ENCODE measurements at regions not wholly inside any gene's neighbourhood (a gene's known extent, or its start where the extent isn't known, plus 50 kb on each side); places are given as distances from the start of the nearest gene placed in this dataset.

DNA sequence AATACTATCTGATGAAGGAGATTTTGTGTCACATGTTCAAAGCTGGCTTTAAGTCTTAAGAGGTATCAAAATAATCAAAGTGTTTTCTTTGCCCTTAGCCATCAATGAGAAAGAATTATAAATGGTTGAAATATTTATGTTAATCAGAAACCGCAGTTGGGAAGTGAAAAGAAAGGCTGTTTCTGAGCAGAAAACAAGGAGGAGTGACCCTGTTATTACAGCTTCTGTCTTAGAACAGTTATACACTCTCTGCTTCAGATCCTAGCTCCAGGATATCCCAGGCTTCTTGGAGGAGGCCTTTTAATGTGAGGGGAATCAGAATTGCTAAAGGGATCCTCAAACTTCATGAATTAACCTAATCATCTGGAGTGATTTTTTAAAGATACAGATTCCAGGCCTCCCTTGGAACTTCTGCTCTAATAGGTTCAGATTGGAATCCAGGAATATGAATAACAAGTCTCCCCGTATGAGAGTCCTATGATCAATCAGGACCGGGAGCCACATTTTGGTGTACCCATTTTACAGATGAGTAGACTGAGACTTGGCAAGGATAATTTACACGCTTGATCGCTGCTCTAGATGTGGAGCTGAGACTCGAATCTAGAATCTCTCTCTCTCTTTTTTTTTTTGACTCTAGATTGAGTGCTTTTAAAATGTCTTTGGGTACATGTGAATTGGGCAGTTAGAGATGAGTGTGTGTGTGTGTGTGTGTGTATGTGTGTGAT is 50.8 kb upstream of the JAG1 start:
- DNase-seq = no peak
- Mint-ChIP-seq H3K27me3 (no peaks in the 10 kb centered on the region), H3K4me1 (no peaks in the 10 kb centered on the region), H3K9me3 (no peaks in the 10 kb centered on the region), H3K27ac (no peak overlapping the region), H3K36me3 (no peaks in the 10 kb centered on the region), H3K4me3 (no peak overlapping the region)
- CTCF ChIA-PET = no interaction called here

DNA sequence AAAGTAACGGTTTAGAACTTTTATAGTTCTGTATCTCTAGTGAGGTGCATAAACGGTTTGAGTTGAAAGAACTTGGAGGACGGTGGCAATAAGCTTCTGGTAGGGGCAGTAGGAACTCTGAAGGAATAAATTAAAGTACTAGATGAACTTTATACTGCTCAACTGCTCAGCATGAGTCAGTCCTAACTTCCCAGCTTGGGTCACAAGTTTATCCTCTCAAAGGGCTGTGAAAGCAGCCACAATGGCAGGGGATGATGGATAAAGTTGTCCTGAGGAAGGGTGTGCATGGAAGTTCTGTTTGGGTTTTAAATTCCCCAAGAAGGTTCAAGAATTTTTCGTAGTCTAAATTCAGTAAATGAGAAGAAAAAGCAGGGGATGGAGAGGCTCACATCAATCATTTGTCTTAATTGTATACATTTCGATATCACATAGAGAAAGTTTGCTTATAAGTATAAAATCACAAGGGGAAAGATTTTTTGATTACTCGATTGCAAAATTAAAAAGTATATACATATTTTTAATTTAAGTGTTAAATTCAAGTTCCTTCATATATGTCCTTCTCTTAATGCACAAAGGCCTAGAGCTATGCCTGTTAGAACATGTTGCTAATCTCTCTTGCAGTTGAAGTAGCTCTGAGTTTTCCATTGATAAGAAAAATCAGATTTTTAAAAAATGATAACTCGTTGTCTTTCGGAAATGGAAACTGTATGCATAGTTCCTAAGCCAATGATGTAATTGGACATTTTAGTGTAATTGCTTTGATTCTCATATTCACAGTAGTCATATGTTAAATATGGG is 55.3 kb upstream of the JAG1 start:
- H3K4me1 Mint-ChIP-seq = no peaks in the 10 kb centered on the region
- H3K27me3 Mint-ChIP-seq = no peaks in the 10 kb centered on the region
- H3K27ac Mint-ChIP-seq = no peak overlapping the region
- DNase-seq = no peak
- CTCF ChIA-PET = interaction anchor here (0.6 kb wide), 1 partner anchor 592 kb away, joined by 3 read pairs; no protein-coding TSS in a partner anchor
- H3K9me3 Mint-ChIP-seq = no peaks in the 10 kb centered on the region
- H3K36me3 Mint-ChIP-seq = no peaks in the 10 kb centered on the region
- no peak overlapping the region for H3K4me3 Mint-ChIP-seq

DNA sequence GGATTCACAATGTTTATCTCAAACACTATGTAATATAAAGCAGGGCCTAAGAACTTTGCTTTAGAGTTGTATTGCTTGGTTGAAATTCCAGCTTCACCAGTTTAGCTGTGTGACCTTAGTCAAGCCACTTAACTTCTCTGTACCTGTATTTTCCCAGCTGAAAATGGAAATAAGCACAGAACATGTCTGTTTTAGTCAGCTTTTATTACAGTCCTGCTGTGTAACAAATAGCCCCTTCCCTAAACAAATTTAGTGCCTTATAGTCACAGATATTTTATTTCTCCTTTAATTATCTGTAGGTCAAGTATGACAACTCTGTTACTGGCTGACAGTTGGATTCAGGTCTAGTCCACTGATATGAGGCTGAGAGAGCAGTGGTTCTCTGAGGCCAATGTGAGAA is 56.0 kb upstream of the JAG1 start:
- H3K27ac Mint-ChIP-seq = no peak overlapping the region
- CTCF ChIA-PET = no interaction called here
- H3K9me3 Mint-ChIP-seq = no peaks in the 10 kb centered on the region
- no peaks in the 10 kb centered on the region for H3K4me1 Mint-ChIP-seq
- H3K4me3 Mint-ChIP-seq = no peak overlapping the region
- no peaks in the 10 kb centered on the region for H3K27me3 Mint-ChIP-seq
- DNase-seq = no peak
- H3K36me3 Mint-ChIP-seq = no peaks in the 10 kb centered on the region

DNA sequence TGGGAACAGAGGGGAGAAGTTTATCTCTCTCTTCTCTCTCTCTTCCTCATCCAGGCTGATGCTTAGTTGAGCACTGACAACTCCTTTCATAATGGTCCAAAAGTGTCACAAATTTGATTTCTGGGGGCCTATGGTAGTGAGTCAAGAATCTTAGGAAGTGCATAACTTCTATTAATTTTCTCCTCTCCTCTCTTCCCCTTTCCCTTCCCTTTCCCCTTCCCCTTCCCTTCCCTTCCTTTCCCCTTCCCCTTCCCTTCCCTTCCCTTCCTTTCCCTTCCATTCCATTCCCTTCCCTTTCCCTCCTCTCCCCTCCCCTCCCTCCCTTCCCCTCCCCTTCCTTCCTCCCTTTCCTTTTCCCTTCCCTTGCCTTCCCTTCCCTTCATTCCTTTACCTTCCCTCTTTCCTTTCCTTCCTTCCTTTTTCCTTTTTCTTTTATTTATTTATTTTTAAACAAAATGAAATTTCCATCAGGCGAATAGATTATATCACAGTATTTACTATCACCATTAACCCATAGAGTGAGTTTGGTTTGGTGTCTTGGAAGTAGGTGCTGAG is 56.9 kb upstream of the JAG1 start:
- H3K27ac Mint-ChIP-seq = no peak overlapping the region

DNA sequence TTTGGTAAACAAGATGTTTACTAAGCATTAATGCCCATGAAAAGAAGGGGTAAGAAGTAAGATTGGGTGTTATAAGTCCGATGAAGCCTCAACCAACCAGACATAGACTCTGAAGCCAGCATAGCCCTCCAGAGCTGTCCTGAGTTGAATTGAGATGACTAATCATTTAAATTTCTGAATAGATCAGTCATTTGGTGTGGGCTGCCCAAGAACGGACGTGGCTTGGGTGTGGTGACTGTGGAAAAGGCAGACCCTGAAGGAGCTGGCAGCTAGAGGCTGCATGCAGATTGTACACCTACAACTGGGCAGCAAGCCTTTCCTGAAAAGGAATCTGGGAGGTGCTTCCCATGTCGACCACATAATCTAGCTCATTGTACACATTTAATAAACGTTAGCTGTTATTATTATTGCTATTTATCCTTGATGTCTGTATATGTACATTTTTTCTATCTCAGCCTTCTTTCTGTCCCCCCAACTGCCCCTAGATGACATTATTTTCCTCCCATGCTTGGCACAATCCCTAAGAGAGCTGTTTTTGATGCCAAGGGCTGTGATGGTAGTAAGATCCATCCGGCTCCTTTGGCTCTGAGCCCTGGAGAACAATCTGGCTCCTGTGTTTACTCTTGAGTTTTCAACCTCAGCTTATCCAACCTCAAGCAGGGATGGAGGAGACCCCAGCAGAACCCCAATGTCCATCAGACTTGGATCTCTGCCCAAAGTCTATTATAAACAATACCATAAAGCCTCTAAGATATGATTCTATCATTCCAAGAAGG is 57.6 kb upstream of the JAG1 start:
- Mint-ChIP-seq H3K4me1 (no peaks in the 10 kb centered on the region), H3K27me3 (no peaks in the 10 kb centered on the region), H3K4me3 (no peak overlapping the region), H3K36me3 (no peaks in the 10 kb centered on the region), H3K9me3 (peaks cover under 1% of the 10 kb centered on the region), H3K27ac (no peak overlapping the region)
- CTCF ChIA-PET = no interaction called here
- DNase-seq = no peak

More for the DNA sequence above, 56.9 kb upstream of the JAG1 start:
- no peaks in the 10 kb centered on the region for H3K27me3 Mint-ChIP-seq
- CTCF ChIA-PET = no interaction called here
- H3K9me3 Mint-ChIP-seq = no peaks in the 10 kb centered on the region
- H3K36me3 Mint-ChIP-seq = no peaks in the 10 kb centered on the region
- no peaks in the 10 kb centered on the region for H3K4me1 Mint-ChIP-seq
- H3K4me3 Mint-ChIP-seq = no peak overlapping the region
- DNase-seq = no peak

DNA sequence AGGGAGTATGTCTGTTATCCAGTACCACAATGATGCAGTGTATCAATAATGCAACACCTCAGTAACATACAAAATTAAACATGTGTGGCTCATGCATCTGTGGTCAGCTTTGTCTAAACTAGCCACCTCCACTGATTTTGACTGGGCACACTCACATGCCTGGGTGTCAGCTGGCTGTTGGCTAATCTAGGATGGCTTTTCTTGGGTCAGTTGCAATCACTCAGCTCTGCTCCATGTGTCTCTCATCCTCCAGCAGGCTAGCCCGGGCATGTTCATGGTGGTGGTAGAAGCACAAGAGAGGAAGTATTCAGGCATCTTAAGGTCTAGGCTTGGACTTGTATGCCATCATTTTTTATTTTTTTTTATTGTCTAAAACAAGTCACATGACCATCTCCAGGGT is 59.3 kb upstream of the JAG1 start:
- Mint-ChIP-seq H3K36me3 (no peaks in the 10 kb centered on the region), H3K27me3 (no peaks in the 10 kb centered on the region), H3K27ac (no peak overlapping the region), H3K4me3 (no peak overlapping the region), H3K4me1 (no peaks in the 10 kb centered on the region), H3K9me3 (peaks cover 1% of the 10 kb centered on the region)
- DNase-seq = no peak
- CTCF ChIA-PET = no interaction called here

DNA sequence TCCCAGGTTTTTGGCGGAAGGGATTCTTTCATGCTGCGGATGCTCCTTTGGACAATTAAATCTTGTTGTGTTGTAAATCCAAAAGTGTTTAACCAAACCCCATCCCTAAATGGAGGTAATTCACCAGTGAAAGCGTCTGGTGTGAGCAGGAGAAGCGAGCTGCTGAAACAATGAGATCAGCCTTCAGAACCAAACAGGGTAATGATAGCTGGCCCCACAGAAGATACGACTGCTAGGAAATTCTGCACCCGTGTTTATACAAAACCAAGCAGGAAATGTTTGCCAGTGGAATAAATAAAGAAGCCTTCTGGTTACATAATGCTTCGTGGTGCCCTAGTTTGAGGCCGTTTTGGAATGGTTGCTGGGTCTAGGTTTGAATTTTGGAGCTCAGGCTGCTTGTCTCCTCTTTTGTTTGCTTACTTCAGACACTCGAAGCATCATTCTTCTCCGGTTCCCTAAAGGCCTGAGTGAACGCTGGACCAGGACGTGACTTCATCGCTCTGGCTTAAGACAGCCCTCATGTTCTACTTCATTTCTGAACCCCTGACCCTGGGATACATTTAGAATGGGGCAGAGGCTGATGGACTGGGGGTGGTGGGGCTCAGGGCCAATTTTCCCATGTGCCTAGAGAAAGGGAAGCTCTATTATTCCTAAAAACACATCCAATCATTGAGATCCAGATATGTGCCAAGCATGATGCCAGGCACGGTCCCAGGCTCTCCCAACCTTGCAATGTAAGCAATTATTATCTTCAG is 61.6 kb upstream of the JAG1 start:
- H3K27ac Mint-ChIP-seq = no peak overlapping the region
- no peak overlapping the region for H3K4me3 Mint-ChIP-seq
- CTCF ChIA-PET = interaction anchor here (0.6 kb wide), 1 partner anchor 81 kb away, joined by 3 read pairs; no protein-coding TSS in a partner anchor
- DNase-seq = no peak
- H3K4me1 Mint-ChIP-seq = no peaks in the 10 kb centered on the region
- H3K36me3 Mint-ChIP-seq = no peaks in the 10 kb centered on the region
- peaks cover 1% of the 10 kb centered on the region for H3K9me3 Mint-ChIP-seq
- peaks cover 3% of the 10 kb centered on the region for H3K27me3 Mint-ChIP-seq

DNA sequence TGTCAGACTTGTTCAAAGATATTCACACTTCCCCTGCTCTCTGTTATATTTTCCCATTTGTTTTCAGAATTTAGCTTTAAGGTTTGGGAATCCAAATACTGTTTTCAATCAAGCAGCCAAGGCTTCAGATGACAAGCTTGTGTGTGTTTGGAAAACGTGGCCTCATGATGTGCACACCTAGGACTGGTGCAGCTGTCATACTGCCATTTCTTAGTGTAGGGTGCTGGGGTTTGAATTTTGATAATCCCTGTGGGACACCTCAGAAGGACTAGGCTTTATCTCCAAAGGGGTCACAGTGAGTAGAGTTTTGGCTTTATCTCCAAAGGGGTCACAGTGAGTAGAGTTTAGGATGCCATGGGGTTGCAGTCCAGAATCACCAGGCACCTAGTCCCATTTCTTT is 65.3 kb upstream of the JAG1 start:
- Mint-ChIP-seq H3K9me3 (peaks cover 1% of the 10 kb centered on the region), H3K27ac (no peak overlapping the region), H3K27me3 (peaks cover 4% of the 10 kb centered on the region), H3K4me1 (no peaks in the 10 kb centered on the region), H3K4me3 (no peak overlapping the region), H3K36me3 (no peaks in the 10 kb centered on the region)
- CTCF ChIA-PET = no interaction called here
- DNase-seq = no peak

DNA sequence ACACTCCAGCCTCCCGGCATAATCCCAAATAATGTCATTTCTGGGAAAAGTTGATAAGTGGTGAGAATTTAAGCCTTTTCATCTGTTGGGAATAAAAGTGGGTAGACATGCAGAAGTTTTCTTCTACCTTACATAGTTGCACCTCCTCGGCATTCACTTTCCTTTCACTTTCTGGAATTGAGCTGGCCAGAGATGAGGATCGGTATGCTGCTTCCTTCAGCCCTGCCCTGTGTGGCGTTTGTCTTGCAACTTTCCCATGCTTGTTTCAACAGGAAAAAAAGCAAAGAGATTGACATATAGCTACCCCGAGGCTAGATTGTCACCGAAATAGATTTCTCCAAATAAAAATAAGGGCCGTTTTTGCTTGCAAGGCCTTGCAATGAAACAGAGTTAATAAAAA is 65.8 kb upstream of the JAG1 start:
- Mint-ChIP-seq H3K27me3 (peaks cover 4% of the 10 kb centered on the region), H3K36me3 (no peaks in the 10 kb centered on the region), H3K4me1 (no peaks in the 10 kb centered on the region), H3K9me3 (peaks cover 1% of the 10 kb centered on the region), H3K27ac (no peak overlapping the region), H3K4me3 (no peak overlapping the region)
- DNase-seq = no peak
- CTCF ChIA-PET = no interaction called here

DNA sequence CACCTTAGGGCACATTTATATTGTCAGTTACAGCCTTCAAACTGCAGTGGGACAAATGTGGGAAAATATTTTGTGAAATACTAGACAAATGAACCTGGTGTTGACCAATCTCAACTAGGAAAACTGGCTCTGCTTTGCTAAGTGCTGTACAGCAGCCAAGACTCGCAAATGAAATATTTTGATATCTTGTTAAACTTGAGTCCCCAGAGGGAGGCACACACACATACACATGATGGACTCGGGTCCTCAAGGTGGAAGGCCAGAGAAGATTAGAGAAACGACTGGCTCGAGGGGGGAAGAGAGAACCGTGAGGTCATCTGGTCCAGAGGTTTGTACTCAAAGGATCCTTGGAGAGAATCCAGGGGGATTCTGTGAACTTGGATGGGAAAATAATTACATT is 67.3 kb upstream of the JAG1 start:
- no peak overlapping the region for H3K27ac Mint-ChIP-seq
- H3K4me1 Mint-ChIP-seq = no peaks in the 10 kb centered on the region
- CTCF ChIA-PET = no interaction called here

DNA sequence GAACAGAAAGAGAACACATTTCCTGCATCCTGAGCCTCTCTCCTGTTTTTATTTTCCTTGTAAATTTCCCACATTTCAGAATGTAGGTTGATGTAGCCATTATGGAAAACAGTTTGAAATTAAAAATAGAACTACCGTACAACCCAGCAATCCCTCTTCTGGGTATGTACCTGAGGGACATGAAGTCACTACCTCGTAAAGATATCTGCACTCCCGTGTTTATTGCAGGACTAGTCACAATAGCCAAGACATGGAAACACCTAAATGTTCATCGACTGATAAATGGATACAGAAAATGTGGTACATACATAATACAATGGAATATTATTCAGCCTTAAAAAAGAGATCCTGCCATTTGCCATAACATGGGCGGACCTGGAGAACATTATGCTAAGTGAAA is 72.0 kb upstream of the JAG1 start:
- CTCF ChIA-PET = no interaction called here
- H3K4me3 Mint-ChIP-seq = no peak overlapping the region
- no peak overlapping the region for H3K27ac Mint-ChIP-seq
- H3K9me3 Mint-ChIP-seq = no peaks in the 10 kb centered on the region
- no peaks in the 10 kb centered on the region for H3K4me1 Mint-ChIP-seq
- no peaks in the 10 kb centered on the region for H3K36me3 Mint-ChIP-seq
- DNase-seq = no peak
- no peaks in the 10 kb centered on the region for H3K27me3 Mint-ChIP-seq

More for the DNA sequence above, 67.3 kb upstream of the JAG1 start:
- Mint-ChIP-seq H3K9me3 (peaks cover 1% of the 10 kb centered on the region), H3K4me3 (no peak overlapping the region), H3K36me3 (no peaks in the 10 kb centered on the region), H3K27me3 (peaks cover 4% of the 10 kb centered on the region)
- DNase-seq = no peak

DNA sequence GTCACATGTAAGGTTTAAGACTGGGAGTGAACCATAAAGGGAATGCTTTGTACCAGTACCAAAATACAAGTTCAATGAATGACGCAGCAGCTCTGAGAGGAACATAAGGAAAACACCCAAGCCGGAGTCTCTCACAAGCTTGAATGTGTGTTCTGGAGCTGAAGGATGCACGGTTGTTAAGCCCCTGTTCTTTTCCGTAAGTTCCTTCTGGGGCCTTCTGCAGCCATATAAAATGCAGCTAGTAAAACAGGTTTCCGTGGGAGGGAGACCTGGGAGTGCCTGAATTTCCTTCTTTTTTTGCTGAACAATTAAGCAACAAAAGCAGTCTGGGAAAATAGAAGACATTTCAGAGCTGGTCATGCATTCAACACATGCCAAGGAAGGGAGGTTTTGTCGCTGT is 73.2 kb upstream of the JAG1 start:
- Mint-ChIP-seq H3K4me3 (no peak overlapping the region), H3K4me1 (no peaks in the 10 kb centered on the region), H3K27ac (no peak overlapping the region), H3K9me3 (no peaks in the 10 kb centered on the region), H3K36me3 (no peaks in the 10 kb centered on the region), H3K27me3 (no peaks in the 10 kb centered on the region)
- CTCF ChIA-PET = no interaction called here
- DNase-seq = no peak

DNA sequence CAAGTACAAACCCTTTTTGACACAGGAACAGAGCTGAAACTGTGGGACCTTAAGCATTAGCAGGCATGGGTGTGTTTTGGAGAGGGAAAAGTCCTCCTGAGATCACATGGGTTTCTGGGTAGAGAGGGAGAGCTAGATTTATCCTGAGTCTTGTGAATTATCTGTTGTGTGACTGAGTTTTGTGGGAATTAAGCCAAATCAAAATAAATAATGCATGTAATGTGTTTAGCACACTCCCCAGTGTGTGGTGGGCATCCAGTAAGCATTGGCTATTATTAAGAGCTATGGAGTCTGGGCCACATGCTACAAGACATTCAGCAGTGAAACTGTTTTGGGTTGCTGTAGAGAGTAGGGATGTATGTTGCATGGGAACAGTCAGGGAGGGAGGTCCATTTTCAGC is 75.3 kb upstream of the JAG1 start:
- DNase-seq = no peak
- no peak overlapping the region for H3K4me3 Mint-ChIP-seq
- H3K27ac Mint-ChIP-seq = no peak overlapping the region
- H3K9me3 Mint-ChIP-seq = no peaks in the 10 kb centered on the region
- CTCF ChIA-PET = no interaction called here
- H3K4me1 Mint-ChIP-seq = no peaks in the 10 kb centered on the region
- H3K36me3 Mint-ChIP-seq = no peaks in the 10 kb centered on the region
- no peaks in the 10 kb centered on the region for H3K27me3 Mint-ChIP-seq

DNA sequence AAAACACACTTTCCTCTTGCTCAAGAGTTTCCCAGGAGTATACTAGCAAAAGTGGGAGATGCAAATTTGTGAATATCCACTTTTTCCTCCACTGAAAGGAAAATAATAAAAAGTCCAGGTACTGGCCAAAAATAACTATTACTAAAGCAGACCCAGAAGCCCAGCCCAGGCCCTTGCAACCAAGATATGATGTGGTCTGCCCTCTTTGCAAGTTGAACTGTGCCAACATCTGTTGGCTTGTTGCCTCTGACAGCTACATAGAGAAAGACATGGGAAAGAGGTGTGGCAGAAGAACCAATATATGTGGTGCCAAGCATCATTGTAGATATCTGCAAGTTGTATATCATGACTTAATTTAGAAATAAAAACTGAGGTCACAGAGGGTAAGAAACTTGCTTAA is 78.4 kb upstream of the JAG1 start:
- no peak overlapping the region for H3K27ac Mint-ChIP-seq
- DNase-seq = no peak
- H3K27me3 Mint-ChIP-seq = no peaks in the 10 kb centered on the region
- no peaks in the 10 kb centered on the region for H3K4me1 Mint-ChIP-seq
- CTCF ChIA-PET = no interaction called here
- H3K36me3 Mint-ChIP-seq = no peaks in the 10 kb centered on the region
- no peak overlapping the region for H3K4me3 Mint-ChIP-seq
- no peaks in the 10 kb centered on the region for H3K9me3 Mint-ChIP-seq
